Hindlimb muscle (tissue), 1 donor: ENCODE measurements at regions not wholly inside any gene's neighbourhood (a gene's known extent, or its start where the extent isn't known, plus 50 kb on each side); places are given as distances from the start of the nearest gene placed in this dataset.

Experiments used
- DNase-seq: peaks from one replicate; pipeline ENCODE4 v3.0.0-alpha.2; 2013

DNA sequence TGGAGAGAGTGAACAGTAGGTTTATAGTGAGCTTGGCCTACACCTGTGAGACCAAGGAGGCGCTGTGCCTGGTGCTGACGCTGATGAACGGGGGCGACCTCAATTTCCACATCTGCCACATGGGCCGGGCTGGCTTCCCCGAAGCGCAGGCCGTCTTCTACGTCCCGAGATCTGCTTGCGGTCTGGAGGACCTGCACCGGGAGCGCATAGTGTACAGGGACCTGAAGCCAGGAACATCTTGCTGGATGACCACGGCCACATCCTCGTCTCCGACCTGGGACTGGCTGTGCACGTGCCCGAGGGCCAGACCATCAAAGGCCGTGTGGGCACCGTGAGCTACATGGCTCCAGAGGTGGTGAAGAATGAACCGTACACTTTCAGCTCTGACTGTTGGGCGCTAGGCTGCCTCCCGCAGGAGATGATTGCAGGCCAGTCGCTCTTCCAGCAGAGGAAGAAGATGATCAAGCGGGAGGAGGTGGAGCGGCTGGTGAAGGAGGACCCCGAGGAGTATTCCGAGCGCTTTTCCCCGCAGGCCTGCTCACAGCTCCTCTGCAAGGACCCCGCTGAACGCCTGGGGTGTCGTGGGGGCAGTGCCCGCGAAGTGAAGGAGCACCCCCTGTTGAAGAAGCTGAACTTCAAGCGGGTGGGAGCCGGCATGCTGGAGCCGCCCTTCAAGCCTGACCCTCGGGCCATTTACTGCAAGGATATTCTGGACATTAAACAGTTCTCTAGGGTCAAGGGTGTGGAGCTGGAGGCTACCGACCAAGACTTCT is 139.0 kb downstream of the ZDHHC20 start:
- no peak for DNase-seq

DNA sequence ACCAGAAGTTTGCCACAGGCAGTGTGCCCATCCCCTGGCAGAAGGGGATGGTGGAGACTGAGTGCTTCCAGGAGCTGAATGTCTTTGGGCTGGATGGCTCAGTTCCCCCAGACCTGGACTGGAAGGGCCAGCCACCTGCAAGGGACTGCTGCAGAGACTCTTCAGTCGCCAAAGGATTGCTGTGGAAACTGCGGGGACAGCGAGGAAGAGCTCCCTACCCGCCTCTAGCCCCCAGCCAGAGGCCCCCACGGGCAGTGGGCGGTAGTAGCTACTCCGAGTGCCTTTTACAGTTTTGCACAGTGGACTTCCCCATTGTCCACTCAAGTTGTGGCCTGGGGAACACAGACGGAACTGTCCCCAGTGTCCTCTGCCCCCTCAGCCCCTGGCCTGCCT is 138.5 kb downstream of the ZDHHC20 start:
- no peak for DNase-seq

DNA sequence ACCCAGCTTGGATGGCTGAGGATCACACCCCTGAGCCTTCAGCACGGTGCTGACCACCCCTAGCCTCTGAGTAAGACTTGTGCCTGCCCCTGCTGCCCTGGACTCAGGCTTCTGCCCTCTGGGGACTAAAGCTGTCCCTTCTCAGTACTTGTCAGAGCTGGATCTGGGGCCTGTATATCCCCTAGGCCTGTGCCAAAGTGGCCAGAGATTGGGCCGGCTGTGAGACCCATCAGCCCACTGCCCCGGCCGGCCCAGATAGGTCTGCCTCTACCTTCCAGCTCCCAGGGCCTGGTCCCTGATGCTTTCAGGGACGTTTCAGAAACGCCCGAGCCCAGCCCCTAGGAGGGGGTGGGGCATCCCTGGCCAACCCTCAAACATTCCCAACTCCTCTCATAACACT is 137.8 kb downstream of the ZDHHC20 start:
- DNase-seq = no peak

DNA sequence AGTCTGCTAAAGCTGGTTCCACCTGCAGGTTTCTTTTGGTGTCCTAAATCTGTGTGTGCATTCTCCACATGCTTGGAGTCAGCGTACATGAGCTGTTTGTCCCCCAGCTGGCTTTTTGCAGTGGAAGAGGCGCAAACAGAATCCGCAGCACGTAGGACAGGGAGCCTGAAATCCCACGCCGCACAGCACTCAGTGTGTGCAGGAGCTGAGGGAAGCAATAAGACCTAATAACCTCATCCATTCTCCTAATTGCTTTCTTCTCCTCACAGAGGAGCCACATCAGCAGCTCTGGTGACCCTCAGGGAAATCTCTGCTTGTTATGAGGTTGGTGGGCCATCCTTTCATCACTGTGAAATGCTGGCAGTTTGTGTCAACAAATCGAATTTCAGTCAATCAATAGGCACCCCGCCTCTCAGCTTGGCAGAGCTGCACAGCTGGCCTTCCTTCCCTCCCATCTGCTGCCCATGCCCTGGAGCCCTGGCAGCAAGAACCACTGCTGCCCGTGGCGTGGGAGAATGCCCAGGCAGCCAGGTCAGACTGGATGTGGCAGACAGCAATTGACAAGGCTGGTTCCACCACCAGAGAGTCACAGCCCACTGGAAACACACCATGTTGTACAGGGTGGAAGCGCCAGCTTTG is 136.7 kb downstream of the ZDHHC20 start:
- no peak for DNase-seq
